C1 segment of cervical spinal cord (tissue), 14 donors: ENCODE measurements at regions not wholly inside any gene's neighbourhood (a gene's known extent, or its start where the extent isn't known, plus 50 kb on each side); places are given as distances from the start of the nearest gene placed in this dataset.

Source experiments
- DNase-seq, 14 donors: peaks; one replicate each; lab custom pipeline; 2025; lab: John Stamatoyannopoulos, UW

DNA sequence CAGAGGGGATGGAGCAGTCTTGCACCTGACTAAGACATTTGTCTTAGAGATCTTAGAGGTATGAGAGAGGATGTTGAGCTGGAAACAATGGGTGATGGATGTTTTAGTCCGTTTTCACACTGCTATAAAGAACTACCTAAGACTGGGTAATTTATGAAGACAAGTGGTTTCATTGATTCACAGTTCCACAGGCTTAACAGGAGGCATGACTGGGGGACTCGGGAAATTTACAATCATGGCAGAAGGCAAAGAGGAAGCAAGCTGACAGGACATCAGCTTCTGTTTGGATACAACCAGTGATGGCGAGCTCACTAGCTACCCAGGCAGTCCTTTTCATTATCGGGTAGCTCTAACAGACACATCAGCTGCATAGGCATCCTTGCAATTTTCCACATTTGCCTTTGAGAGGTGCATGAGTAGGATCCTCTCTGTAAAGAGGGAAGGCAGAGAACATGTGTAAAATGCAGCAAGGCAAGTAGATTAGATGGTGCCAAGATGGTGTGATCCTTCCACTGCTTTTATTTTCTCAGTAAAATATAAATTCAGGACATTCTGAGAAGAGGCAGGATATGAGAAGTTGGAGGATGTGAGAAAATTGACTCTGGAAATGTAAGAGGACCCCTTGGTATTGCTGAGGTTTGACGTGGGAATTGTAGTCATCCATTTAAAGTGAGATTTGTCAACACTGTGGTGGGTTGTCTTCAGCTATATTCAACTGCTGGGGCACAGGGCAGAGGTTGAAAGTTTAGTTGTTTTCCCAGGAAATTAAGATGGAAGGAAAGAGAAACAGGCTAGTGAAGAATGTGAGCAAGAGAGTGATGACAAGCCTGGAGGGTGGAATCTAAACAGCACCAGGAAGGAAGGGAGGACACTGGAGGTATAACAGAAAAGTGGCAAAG is 1140.0 kb upstream of the AUTS2 start:
- DNase-seq, result no peak

GRCh38 chr7:68461430-68461829 is 1136.8 kb upstream of the AUTS2 start:
- DNase-seq, result no peak

DNA sequence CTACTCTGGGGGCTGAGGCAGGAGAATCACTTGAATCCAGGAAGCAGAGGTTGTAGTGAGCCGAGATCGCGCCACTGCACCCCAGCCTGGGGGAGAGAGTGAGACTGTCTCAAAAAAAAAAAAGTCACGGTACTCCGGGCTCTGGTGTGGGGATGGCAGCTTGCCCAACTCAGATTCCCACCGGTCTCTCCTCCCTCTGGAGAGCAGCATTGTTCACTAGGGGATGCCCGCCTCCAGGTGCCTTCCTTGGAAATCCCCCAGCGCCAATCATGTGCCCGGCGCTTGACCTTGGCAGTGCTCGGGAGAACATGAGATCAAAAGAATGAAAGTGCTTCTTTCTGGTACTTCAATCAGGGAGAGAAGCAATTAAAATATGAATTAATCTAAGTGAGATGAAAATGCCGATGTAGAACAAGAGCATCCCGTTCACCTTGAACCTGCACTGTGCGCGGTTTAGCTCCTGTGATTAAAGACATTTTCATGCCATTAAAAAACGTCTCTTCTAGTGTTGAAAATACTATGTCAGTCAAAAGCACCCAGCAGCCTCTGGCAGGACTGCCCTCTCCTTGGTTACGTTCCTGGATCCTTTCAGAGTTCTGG is 1127.3 kb upstream of the AUTS2 start:
- no peak for DNase-seq

DNA sequence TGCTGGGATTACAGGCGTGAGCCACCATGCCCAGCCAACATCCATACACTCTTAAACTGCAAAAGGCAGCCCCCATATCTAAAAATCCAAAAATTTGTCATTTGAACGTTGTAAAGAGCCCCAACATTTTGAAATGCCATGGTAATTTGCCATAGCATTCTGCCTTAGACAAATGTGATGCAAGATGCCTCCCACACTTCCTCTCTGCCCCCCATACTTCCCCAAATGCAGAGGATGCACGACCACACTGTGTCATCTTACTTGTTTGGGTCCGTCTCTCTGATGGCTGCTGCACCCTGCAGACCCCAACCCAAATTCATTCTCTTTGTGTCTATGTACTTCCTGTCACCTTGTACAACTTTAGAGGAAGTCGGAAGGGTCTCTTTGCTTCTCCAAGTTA is 1125.6 kb upstream of the AUTS2 start:
- DNase-seq, result no peak

DNA sequence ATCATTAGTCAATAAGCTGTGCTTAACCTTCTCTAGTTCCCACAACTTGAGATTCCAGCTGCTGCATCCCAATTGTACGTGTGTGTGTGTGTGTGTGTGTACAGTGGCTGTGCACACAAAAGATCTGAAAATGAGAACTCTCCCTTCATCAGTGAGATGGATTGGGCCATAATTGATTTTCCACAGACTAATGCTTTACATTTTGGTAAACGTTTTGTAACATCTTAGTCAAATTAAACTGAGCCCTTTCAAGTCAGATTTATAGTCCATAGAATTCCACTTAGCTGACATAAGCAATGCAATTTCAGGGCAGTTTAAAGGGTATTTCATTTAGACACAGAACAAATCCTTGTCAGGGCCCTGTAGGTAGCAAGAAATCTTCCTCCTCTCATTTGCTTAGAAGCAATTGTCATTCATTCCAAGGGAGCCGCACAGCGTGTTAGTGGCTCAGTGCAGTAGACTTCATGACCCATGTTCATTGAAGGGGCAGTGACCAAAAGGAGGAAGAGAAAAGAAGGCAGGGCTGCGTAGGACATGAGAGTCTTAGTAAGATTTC is 1123.5 kb upstream of the AUTS2 start:
- DNase-seq, result no peak

- DNase-seq, result no peak
Measured at GRCh38 chr7:68476966-68477365, 1121.3 kb upstream of the AUTS2 start.

GRCh38 chr7:68478326-68478725 is 1119.9 kb upstream of the AUTS2 start:
- DNase-seq, result no peak

- DNase-seq, result no peak
Measured at GRCh38 chr7:68482800-68483199, 1115.5 kb upstream of the AUTS2 start.

DNA sequence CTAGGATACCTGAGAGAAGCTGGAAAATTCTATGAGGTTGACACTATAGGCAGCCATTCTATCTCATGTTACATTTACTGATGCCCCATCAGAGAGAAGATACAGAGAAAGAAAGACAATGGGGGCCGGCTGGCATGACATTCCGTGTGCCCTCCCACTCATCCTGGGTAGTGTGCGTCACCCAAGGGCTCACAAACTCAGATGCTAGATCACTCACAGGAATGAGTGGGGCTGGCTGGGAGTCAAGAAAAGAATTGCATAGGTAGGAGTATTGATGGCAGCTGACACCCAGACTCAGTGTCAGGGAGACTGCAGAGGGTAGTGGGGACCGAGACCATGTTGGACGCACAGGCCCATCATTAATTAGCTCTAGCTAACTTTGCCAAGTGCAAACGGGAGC is 1113.5 kb upstream of the AUTS2 start:
- DNase-seq, result no peak

- no peak for DNase-seq
Measured at GRCh38 chr7:68485253-68485917, 1112.9 kb upstream of the AUTS2 start.

- DNase-seq, result no peak
Measured at GRCh38 chr7:68488341-68489060, 1109.8 kb upstream of the AUTS2 start.

GRCh38 chr7:68491523-68492358 is 1106.5 kb upstream of the AUTS2 start:
- DNase-seq, result no peak

DNA sequence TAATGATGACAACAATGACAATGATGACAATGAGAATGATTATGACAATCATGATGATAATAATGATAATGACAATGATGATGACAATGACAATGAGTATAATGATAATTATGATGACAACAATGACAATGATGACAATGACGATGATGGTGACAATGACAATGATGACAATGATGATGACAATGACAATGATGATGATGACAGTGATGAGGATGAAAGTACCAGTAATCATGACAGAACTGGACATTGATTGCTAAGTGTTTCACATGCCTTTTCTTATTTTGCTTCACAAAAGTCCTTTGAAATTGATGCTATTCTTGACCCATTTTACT is 1106.0 kb upstream of the AUTS2 start:
- DNase-seq, result no peak

DNA sequence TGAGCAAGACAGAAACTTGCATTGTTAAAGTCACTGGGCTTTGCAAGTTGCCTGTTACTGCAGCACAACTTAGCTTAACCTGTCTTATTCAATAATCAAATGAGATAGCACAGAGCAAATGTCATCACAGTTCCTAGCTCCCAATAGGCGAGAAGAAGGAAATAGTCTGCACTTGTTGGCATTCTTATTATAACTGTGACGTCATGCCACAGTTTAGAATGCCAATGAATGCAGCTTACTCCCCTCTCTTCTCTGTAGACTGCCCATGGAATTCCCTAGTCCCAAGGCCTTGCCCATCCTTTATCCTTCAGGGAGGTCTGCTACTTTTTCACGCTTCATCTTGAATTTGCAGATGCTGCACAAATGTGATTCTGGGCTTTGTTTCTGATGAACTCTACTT is 1094.9 kb upstream of the AUTS2 start:
- DNase-seq, result no peak

GRCh38 chr7:68504716-68505115 is 1093.6 kb upstream of the AUTS2 start:
- no peak for DNase-seq

- no peak for DNase-seq
Measured at GRCh38 chr7:68505721-68506120, 1092.6 kb upstream of the AUTS2 start.

- no peak for DNase-seq
Measured at GRCh38 chr7:68507668-68508067, 1090.6 kb upstream of the AUTS2 start.

DNA sequence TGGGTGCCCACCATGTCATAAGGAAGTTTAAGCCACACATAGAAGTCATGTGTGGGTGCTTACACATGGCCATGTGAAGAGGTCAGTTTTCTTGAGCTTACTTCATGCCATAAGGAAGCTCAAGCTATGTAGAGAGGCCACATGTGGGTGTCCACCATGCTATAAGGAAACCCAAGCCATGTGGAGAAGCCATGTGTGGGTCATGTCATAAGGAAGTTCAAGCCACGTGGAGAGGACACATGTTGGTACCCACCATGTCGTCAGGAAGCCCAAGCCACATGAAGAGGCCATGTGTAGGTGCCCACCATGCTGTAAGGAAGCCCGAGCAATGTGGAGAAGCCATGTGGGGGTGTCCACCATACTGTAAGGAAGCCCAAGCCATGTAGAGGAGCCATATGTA is 1089.2 kb upstream of the AUTS2 start:
- no peak for DNase-seq

- no peak for DNase-seq
Measured at GRCh38 chr7:68509603-68510002, 1088.7 kb upstream of the AUTS2 start.

- DNase-seq, result peak in 1 of 14 donors; percentile 0
Measured at GRCh38 chr7:68511281-68511680, 1087.0 kb upstream of the AUTS2 start.

- no peak for DNase-seq
Measured at GRCh38 chr7:68512466-68512865, 1085.8 kb upstream of the AUTS2 start.
